Fibroblast of skin of right biceps (primary cell): ENCODE measurements at regions not wholly inside any gene's neighbourhood (a gene's known extent, or its start where the extent isn't known, plus 50 kb on each side); places are given as distances from the start of the nearest gene placed in this dataset.
"Not testable (repeated sequence)": the region's sequence is repeated elsewhere in the genome, so short reads cannot be mapped to it uniquely, and the experiment has no call there.

Experiments
- DNase-seq: peaks from one replicate; pipeline ENCODE4 v3.0.0-alpha.2; 2013

DNA sequence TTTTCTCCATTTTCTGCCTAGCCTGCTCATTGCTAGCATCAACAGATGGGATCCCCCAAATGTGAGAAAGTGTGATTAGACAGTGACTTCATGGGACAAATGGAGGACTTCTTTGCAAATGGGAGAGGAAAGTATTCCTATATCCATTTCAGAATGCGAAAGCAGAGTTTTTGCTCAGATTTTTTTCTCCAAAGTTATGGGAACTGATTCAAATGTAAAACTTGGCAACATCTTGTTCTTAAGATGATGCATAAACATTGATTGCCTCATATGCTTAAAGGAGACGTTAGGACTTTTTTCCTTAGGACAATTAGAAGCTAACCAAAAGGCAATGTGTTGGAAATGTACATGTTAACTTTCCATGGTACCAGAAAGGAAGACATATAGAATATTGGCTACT, 704.3 kb upstream of the ZNF608 start:
- DNase-seq = peak; percentile 33

- no peak for DNase-seq
Observed at GRCh38 chr5:125451622-125452021, 705.2 kb upstream of the ZNF608 start.

DNA sequence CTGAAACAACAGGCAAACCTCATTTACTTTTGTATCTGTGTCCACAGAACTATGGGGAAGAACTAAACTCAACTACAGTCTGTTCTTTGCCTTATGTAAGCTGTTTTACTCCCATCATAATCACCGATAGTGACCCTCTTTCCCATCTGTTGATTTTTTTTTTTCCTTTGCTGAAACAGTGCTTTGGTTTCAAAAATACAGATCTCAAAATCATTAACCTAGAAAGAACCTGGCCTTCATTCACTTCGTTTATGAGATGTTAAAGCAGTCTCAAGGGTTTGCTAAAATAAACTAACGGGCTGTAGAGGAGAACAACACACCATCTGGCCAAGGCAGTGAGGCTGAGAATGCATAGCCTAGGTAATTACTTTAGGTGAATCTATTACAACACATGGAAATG, 706.6 kb upstream of the ZNF608 start:
- no peak for DNase-seq

- DNase-seq = peak; percentile 19
Observed at GRCh38 chr5:125455041-125455440, 708.6 kb upstream of the ZNF608 start.

GRCh38 chr5:125456005-125456404, 709.6 kb upstream of the ZNF608 start:
- DNase-seq = not testable (repeated sequence)

DNA sequence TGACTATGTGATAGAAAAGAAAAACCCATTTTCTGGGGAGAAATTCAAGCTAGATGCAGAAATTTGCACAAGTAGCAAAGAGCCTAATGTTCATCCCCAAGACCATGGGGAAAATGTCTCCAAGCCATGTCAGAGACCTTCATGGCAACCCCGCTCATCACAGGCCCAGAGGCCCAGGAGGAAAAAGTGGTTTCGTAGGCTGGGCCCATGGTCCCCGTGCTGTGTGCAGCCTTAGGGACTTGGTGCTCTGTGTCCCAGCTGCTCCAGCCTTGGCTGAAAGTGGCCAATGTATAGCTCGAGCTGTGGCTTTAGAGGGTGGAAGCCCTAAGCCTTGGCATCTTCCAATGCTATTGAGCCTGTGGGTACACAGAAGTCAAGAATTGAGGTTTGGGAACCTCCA, 711.2 kb upstream of the ZNF608 start:
- DNase-seq = no peak

- DNase-seq = not testable (repeated sequence)
Observed at GRCh38 chr5:125458949-125459348, 712.5 kb upstream of the ZNF608 start.

- peak; percentile 23 for DNase-seq
Observed at GRCh38 chr5:125461641-125462072, 715.2 kb upstream of the ZNF608 start.

DNA sequence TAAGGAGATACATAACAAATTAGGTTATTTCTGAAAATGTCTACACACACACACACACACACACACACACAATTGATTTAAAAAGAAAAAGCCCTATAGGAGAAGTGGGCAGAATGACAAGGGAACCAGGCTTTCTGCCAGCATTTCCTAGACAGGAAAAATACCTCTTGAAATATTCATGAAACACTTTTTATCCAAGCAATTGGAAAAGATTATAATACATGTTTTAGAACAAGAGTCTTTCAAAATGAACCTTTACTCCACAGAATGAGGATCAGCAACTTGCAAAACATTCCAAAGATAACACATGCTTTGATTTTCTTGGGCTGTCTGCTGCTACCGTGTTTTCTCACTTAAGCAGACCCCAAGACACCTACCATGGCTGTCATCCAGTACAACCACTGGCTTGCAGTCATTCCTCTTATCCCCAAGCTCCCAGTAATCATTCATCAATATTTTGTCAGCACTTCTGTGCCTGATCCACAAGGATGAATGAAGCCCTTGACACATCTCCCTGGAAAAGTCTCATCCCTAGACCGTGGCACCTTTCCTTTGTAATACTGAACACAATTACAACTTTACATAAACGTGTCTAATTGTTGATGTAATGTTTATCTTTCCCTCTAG, 717.1 kb upstream of the ZNF608 start:
- peak; percentile 75 for DNase-seq

DNA sequence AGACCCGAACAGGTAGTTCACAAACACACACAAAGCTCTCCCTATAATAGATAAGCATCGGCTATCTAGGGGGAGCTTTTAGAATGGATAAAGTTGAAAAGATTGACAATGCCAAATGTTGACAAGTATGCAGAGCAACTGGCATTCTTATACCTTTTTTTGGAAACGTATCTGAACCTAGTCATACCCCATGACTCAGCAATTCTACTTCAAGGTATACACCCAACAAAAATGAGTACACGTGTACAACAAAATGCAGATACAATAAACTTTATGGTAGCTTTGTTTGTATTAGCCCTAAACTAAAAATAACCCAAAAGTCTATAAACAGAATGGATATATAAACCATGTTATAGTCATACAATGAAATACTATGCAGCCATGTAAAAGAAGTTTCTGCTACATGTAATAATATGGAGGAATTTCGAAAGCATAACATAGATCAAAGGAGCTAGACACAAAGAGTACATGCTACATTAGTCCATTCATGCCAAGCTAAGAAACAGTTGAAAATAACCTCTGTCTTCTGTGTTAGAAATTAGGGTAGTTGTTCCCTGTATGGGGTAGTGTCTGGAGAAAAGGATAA, 718.5 kb upstream of the ZNF608 start:
- DNase-seq = no peak

DNA sequence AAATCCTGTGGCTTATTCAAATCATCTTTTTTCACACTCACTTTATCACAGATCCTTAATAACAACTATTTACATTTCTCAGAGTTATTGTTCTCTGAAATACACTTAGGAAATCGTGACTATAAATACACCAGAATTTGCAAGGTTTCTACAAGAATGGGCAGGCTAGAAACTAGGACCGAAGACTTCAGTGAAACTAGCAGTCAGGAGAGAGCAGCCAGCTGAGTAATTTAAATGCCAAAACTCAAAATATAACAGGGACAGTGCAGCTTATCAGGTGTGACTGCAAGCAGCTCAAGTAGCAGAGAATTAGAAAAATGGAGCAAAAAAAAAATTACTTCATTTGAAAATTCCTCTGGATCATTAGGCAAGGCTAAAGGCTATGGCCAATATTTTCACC, 719.3 kb upstream of the ZNF608 start:
- no peak for DNase-seq

GRCh38 chr5:125467222-125467621, 720.8 kb upstream of the ZNF608 start:
- DNase-seq = no peak

DNA sequence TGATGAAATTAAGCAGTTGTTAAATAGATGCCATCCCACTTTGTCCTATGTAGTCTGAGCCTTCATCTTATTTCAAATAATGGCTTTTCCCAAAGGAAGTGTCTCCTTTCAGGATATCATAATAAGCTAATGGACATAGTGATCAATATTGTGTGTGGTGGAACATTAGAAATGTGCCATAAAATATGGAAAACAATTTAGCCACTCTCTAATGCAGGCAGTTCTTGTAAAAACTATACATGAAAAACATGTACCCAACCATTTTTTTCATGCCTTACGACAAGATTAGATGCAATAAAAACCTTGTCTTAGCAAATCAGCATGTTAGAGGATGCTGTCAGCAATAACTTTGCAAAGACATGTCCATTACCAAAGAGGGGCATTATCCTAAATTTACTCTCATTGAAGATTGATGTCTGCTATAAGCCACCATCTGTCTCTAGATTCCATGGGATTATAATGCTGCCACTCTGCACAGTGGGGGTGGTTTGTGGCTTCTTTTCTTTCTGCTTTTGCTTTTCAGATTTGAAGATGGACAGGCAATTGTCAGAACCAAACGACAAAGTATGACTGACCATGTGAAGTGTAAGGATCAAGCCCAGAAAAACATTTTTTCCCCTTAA, 724.0 kb upstream of the ZNF608 start:
- DNase-seq = no peak

- DNase-seq = peak; percentile 60
Observed at GRCh38 chr5:125476901-125477585, 730.6 kb upstream of the ZNF608 start.

GRCh38 chr5:125477586-125477975, 731.1 kb upstream of the ZNF608 start:
- no peak for DNase-seq

DNA sequence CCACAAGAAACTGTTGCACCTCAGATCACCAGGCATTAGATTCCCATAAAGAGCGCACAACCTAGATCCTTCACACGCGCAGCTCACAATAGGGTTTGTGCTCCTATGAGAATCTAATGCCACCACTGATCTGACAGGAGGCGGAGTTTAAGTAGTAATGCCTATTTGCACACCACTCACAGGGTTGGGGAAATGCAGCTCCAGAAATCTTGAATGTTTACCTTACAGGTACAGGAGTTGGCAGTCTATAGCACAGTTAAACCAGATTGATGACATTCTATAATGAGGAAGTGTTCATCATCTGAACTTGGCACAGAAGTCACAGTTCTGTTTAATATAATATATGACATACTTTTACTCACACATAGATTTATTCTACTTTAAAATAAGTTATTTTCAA, 732.2 kb upstream of the ZNF608 start:
- no peak for DNase-seq

DNA sequence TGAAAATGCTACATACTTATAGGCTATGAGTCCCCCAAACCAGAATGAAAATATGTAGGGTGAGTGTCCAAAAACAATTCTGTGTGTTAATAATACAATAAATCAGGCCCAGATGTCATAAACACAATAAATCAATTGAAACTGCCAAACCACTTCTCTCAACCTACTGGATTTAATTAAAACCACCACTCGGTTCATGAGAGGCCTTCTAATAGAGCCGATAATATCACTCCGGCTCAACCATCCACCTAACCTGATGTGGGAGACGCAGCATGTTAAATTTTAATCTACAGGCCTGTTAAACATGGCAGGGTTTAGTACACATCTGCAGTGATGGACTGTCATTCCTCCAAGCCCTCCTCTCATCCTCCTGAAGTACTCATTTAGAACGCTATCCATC, 734.5 kb upstream of the ZNF608 start:
- DNase-seq = peak; percentile 53

- no peak for DNase-seq
Observed at GRCh38 chr5:125481506-125482465, 735.3 kb upstream of the ZNF608 start.

GRCh38 chr5:125483609-125484008, 737.2 kb upstream of the ZNF608 start:
- DNase-seq = no peak

- peak; percentile 92 for DNase-seq
Observed at GRCh38 chr5:125484272-125484741, 737.9 kb upstream of the ZNF608 start.

- peak; percentile 100 for DNase-seq
Observed at GRCh38 chr5:125484742-125485641, 738.6 kb upstream of the ZNF608 start.
